Muscle of arm (tissue), 1 donor: ENCODE measurements at regions not wholly inside any gene's neighbourhood (a gene's known extent, or its start where the extent isn't known, plus 50 kb on each side); places are given as distances from the start of the nearest gene placed in this dataset.

Experiments used
- DNase-seq: peaks from one replicate; pipeline ENCODE4 v3.0.0-alpha.2; 2013

GRCh38 chr7:136807598-136807997 is 60.9 kb upstream of the CHRM2 start:
- DNase-seq: no peak

DNA sequence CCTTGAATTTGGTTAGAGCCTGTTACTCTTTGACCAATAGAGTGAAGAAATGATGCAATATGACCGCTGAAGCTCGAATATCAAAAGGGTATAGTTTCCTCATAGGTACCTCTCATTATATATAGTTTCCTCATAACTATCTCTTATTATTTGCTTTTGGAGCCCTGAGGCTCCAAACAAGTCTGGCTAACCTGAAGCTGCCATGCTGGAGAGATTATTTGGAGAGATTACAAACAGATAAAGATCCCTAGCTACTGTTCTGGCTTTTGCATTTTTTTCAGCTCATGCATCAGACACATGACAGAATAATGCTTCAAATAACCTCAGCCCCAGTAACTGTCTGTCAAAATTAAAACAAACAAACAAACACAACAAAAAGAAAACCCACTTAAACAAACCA is 65.4 kb upstream of the CHRM2 start:
- DNase-seq: no peak

GRCh38 chr7:136783934-136784333 is 84.5 kb upstream of the CHRM2 start:
- no peak for DNase-seq

DNA sequence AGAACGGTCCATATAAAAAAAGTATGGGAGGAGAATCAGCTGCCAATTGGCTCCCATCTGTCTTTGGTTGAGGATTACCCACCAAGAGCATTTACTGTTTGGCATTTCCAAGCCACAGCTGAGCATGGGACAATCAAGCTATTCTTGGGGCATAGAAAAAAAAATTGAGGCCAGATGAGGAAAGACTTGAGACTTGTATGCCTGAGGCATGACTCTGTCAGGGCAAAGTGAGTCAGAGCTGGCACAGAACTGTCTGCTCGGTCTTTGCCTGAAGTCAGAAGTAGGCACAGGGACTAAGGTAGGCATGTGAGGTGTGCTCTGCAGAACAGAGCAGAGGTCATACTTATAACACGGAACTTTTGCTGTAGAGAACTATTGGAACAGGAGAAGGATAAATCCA is 126.5 kb upstream of the CHRM2 start:
- no peak for DNase-seq

DNA sequence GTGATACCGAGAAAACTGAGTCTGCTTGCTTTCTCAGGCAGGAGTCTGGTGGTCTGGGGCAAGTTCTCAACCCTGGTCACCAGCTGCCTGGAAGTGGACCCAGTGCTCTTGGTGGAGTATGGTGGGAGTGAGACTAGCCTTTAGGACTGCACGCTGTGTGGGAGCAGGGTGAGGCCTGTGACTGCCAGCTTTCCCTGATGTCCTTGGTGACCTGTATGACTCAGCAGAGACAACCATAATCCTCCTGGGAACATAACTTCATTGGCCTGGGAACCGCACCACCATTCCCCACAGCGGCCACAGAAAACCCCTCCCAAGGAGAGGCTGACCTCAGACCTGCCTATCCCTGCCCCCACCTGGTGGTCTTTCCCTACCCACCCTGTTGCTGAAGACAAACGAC is 139.5 kb upstream of the CHRM2 start:
- no peak for DNase-seq

- no peak for DNase-seq
Measured at GRCh38 chr7:136726460-136726859, 142.0 kb upstream of the CHRM2 start.

- no peak for DNase-seq
Measured at GRCh38 chr7:136717910-136718557, 150.4 kb upstream of the CHRM2 start.

- no peak for DNase-seq
Measured at GRCh38 chr7:136714062-136714461, 154.4 kb upstream of the CHRM2 start.

- DNase-seq: no peak
Measured at GRCh38 chr7:136710751-136711150, 157.7 kb upstream of the CHRM2 start.

DNA sequence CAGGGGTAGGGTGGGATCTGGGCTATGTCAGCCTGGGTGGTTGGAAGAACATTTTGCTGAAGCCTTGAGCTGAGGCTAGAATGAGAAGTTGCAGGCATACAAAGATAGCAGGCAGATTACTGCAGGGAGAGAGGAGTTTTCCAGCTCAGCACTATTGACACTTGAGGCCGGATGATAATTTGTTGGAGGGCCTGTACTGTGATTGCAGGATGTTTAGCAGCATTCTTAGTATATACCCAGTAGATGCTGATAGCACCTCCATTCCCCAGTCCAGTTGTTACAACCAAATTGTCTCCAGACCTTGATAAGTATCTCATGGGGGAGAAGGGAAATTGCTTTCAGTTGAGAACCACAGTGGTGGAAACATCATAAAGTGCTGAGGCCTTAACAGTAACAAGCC is 158.6 kb upstream of the CHRM2 start:
- no peak for DNase-seq

- DNase-seq: no peak
Measured at GRCh38 chr7:136702913-136703312, 165.5 kb upstream of the CHRM2 start.

GRCh38 chr7:136698977-136699376 is 169.5 kb upstream of the CHRM2 start:
- no peak for DNase-seq

- no peak for DNase-seq
Measured at GRCh38 chr7:136698231-136698630, 170.2 kb upstream of the CHRM2 start.

DNA sequence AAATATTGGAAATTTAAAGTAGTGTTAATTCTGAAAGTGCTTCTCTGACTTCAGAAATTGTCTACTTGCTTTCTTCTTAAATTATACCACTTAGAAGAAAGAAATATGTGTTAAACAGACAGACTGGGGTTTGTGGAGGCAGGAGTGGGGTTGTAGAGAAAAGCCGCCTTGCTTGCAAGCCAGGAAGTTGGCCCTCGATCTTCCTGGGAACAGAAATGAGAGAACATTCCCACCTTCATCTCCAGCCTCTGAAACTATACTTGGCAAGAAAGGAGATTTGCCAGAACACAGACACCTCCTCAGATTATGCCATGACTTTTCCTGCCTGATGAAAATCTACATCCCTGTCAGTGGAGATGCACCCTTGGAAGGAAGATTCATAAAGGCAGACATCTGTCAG is 171.2 kb upstream of the CHRM2 start:
- no peak for DNase-seq

DNA sequence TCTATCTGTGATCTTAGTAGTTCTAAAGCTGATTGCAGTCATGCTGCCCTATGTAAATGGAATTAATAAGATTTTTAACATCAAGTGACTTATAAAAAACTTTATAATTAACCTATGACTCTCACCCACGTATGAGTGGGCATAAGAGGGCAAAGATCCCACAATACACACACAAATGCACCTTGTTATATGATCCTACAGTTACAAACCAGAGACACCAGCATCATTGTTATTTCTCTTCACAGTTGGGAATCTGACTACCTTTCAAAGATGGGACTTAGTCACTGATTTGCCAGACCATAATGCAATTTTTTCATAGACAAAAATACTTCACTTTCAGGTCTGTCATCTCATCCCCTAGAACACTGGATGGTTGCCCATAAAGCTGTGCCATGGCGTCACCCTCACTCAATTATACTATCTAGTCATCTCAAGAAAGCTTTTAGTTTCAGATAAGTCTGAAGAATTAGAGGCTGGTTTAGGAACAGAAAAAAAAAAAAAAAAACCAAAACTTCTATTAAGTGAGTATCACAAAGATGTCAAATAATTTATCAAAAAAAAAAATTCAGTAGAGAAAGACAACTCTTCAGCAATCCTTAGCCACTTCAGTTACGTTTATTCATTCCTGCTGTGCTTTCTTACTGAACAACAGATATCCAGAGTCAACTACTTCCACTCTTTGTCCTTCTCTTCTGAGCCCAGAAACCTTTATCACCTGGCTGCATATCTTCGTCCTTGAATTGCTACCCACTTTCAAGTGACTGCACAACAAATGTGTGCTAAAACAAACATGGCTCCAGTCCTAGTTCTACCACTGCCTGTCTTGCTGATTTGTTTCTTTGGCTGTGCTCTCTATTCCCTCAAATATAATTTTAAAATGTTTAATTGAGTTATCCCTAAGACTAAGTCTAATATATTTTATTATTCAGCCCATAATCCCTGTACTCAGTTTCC is 175.0 kb upstream of the CHRM2 start:
- no peak for DNase-seq

GRCh38 chr7:136692221-136692620 is 176.2 kb upstream of the CHRM2 start:
- DNase-seq: no peak

GRCh38 chr7:136688601-136689000 is 179.9 kb upstream of the CHRM2 start:
- DNase-seq: no peak

GRCh38 chr7:136687693-136688322 is 180.6 kb upstream of the CHRM2 start:
- DNase-seq: no peak

DNA sequence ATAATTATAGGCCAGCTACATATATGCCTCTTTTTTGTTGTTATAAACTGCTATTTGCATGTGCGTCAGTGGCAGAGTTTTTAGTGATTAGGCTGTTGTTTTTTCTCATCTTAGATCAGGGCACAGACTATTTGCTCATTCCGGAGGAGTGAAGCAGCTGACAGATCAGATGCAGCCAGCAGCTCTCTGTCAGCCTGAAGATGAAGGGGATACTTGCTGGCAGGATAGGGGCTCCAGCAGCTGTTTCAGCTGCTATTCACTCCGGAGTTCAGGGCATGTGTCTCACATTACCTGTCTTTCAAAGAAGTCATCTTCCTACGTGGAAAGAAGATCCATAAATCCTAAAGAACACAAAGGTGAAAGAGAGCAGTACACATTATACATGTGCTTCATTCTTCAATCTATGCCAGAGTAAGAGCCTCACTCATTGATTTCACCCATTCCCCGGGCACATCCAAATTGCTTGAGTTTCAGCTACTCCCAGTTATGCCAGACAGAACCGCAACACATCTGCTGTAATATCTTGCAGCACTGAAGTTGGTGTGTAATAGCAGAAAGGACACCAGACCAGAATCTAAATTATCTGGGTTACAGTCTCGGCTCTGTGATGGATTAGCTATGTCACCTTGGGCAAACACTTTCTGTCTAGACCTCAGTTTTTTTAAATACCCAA is 182.8 kb upstream of the CHRM2 start:
- DNase-seq: no peak

DNA sequence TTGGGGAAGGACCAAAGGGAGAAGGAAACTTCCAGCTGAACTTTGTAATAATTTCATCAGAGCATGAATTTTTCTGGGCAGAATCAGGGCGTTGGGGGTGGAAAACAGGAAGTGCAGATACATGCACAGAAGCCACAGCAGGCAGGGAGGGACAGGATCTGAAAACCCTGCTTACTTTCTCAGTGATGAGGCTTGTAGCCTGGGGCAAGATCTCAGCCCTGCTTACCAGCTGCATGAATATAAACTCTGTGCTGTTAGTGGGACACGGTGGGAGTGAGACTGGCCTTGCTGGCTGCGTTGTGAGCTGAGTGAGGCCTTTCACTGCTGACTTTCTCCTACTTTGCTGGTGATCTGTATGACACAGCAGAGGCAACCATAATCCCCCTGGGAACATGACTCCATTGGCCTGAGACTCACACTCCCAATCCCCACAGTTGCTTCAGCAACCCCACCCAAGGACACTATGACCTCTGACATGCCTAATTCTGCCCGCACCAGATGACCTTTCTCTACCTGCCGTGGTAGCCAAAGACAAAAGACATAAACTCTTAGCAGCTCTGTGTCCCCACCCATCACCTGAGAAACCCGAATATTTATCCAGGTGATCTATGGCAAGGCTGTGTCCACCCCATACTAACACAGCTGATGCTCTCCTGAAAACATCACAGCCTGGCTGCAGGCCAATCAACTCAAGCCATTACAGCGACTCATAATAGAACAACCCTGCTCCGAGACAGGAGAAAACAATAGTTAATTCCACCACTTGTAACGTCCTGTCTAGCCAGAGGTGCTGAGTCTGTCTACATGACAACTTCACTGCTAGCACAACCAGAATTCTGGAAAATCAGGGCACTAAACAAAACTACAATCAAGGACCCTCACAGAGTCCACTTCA is 190.7 kb upstream of the CHRM2 start:
- no peak for DNase-seq

DNA sequence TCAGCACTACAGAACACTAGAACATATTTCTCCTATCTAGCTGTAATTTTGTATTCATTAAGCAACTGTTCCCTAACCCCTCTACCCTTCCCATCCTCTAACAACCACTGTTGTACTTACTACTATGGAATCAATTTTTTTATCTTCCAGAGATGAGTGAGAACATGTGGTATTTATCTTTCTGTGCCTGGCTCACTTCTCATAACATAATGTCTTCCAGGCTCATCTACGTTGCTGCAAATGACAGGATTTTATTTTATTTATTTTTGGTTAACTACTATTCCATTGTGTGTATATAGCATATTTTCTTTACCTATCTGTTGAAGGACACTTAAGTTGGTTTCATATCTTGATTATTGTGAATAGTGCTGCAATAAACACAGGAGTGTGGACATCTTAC is 200.9 kb upstream of the CHRM2 start:
- DNase-seq: no peak
